GM18517 (cell line): ENCODE measurements at regions not wholly inside any gene's neighbourhood (a gene's known extent, or its start where the extent isn't known, plus 50 kb on each side); places are given as distances from the start of the nearest gene placed in this dataset.

Experiments used
- ATAC-seq: cut with Tn5 transposase; IDR thresholded peaks from one replicate; pipeline ENCODE4 v1.9.1; 2021; ENCODE audit warnings: mild to moderate bottlenecking, moderate library complexity; ENCODE audit not compliant: unreplicated experiment

DNA sequence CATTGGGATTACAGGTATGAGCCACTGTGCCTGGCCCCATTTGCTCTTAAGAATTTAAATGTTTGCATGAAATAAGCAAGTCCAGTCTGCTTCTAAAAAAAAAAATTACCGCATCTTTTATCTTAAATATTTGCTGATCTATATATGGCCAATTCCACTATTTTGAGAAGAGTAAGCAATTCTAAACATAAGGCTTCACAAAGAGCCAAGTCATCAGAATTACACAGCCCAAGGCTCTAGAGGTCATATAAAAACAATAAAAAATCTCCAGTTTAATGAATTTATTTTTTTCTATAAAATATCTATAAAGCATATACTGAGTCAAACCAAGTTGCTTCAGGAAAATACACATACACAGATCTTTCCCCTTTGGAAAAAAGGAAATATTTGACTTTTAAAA, 79.0 kb upstream of the CPNE8 start:
- ATAC-seq: no peak

DNA sequence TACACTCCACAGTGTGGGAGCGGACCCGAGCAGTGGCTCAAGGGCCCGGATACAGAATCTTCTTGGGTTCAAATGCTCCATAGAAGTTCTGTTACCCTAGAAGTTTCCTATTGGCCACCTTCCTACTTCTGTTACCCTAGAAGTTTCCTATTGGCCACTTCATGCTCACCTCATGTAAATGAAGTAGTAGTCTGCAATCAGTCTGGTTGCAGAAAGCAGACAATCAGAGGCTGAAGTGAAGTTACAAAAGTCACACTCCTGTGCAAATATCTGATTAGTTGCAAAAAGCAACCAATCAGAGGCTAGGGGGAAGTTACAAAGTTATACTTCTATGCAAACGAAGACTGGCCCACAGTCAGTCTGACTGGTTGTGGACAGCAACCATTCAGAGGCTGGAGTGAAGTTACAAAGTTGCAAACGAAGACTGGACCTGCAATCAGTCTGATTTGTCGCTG, 77.8 kb upstream of the CPNE8 start:
- no peak for ATAC-seq

DNA sequence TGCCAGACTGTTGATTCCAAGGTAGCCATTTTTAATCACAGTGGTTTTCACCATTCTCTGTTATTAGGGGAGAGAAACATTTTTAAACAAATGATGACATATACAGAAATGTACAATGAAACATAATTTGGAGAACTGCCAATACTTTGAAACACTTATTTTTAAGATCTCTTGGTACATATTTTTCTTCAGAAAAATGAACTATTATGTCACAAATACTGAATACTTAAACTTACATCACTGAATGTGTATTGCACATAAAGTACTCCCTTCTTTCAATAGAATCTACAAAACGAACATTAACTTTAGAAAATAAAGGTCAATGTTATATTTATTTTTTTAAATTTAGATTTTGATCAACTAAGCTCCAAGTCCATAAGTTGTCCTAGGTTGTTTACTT, 71.7 kb upstream of the CPNE8 start:
- ATAC-seq: no peak

DNA sequence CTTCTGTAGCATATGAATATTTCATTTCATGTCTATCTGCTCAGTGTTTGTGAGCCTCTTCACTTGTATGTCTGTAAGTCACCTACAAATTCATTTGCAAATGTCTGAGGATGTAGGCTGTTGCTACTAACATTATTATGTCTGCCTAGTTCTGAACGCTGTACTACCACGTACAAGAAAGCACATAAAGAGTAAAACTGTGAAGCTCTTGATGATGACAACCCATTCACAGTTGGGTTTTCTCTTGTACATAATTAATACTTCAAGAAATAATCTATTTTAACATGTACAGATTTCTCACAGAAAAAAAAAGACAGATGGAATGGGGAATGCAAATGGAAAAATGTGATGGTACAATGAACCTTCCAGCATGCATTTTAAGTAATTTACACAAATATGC, 64.3 kb upstream of the CPNE8 start:
- ATAC-seq: no peak

DNA sequence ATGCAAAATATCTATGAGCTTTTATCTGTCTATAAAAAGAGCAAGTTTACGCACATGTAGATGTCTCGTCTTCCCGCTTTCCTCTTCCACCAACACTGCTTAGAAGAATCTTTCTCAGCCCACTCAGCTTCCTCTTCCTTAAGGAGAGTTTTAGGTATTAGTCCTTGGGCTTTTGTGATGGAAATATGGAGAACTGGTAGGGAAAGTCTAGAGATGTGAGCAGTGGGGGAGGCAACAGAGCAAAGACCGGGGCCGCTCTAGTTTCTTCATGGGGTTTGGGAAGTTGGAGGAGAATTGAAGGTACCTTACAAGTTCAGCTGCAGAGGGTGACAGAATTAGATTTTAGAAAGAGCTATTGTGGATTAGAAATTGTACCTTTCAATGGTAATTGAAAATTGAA, 56.3 kb upstream of the CPNE8 start:
- no peak for ATAC-seq

DNA sequence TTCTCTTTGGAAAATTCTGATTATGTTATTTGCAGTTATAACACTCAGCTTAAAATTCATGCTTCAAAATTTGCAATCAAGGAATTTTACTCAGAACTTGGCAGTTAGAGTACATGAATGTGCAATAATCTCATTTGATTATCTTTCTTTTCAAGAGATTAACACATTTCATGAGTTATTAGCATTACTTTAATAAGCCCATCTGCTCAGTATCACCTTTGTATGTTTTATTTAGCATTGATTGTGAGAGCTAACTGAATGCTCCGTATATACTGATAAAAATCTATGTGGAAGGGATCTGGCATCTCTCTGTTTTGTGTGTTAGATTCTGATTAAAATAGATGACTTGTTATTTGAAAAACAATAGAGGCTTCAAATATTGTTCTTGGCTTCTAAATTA, 55.6 kb upstream of the CPNE8 start:
- ATAC-seq: no peak

DNA sequence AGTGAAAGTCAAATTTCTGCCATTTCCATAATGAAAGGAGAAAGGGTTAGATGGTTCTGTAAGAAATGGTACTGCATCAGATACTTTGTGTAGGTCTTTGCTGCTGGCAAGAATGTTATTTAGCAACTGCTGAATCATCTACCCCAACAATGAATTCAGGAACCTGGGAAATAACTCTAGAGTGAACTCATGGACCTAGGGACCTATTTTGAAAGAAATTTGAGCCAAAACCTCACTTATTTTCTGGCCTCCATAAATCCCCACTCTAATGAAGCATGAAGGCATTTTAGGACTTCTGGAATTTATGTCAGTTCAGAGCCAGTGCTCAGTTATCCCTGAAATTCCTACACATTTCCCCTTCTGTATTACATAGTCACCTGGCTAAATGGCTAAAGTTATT, 50.9 kb upstream of the CPNE8 start:
- ATAC-seq: no peak
